H9 (cell line): ENCODE measurements at regions not wholly inside any gene's neighbourhood (a gene's known extent, or its start where the extent isn't known, plus 50 kb on each side); places are given as distances from the start of the nearest gene placed in this dataset.

Experiments
- DNase-seq: peaks from one replicate; pipeline ENCODE4 v3.0.0-alpha.2; 2017
- H2AFZ ChIP-seq: one replicate; pipeline ENCODE4 v1.6.1; 2013; ENCODE audit warnings: mild to moderate bottlenecking, low read length, control low read depth, moderate library complexity
- H2AK5ac ChIP-seq: 2 replicates; pipeline ENCODE4 v1.6.1; 2013; ENCODE audit warnings: low read length, control low read depth, mixed read lengths; ENCODE audit not compliant: insufficient read length
- H2BK120ac ChIP-seq: one replicate; pipeline ENCODE4 v1.6.1; 2013; ENCODE audit warnings: low read depth, mild to moderate bottlenecking, low read length, control low read depth, inconsistent platforms; ENCODE audit not compliant: poor library complexity, severe bottlenecking
- H2BK12ac ChIP-seq: 2 replicates; pipeline ENCODE4 v1.6.1; 2013; ENCODE audit warnings: low read length, control low read depth, mixed read lengths, low read depth; ENCODE audit not compliant: insufficient read length
- H2BK15ac ChIP-seq: 2 replicates; pipeline ENCODE4 v1.6.1; 2013; ENCODE audit warnings: low read depth, low read length, control low read depth
- H2BK20ac ChIP-seq: one replicate; pipeline ENCODE4 v1.6.1; 2013; ENCODE audit warnings: low read depth, mild to moderate bottlenecking, low read length, control low read depth, inconsistent platforms; ENCODE audit not compliant: poor library complexity, severe bottlenecking
- H2BK5ac ChIP-seq: 2 replicates; pipeline ENCODE4 v1.6.1; 2013; ENCODE audit warnings: low read length, control low read depth, mixed read lengths; ENCODE audit not compliant: insufficient read length
- H3K14ac ChIP-seq: 2 replicates; pipeline ENCODE4 v1.6.1; 2013; ENCODE audit warnings: low read length, control low read depth; ENCODE audit not compliant: insufficient read depth
- H3K18ac ChIP-seq: 2 replicates; pipeline ENCODE4 v1.6.1; 2013; ENCODE audit warnings: low read depth, mild to moderate bottlenecking, mixed read lengths, low read length, control low read depth; ENCODE audit not compliant: insufficient read length
- H3K23ac ChIP-seq: 2 replicates; pipeline ENCODE4 v1.6.1; 2013; ENCODE audit warnings: low read length, control low read depth, mixed read lengths, low read depth; ENCODE audit not compliant: insufficient read length
- H3K23me2 ChIP-seq: 2 replicates; pipeline ENCODE4 v1.6.1; 2013; ENCODE audit warnings: low read depth, mild to moderate bottlenecking, mixed read lengths, low read length, control low read depth; ENCODE audit not compliant: insufficient read length, poor library complexity, severe bottlenecking
- H3K27ac ChIP-seq: 2 replicates; pipeline ENCODE4 v1.5.1; 2013; ENCODE audit warnings: low read length, control low read depth, mixed read lengths, low read depth; ENCODE audit not compliant: insufficient read length
- H3K27me3 ChIP-seq: 2 replicates; pipeline ENCODE4 v1.6.1; 2013; ENCODE audit warnings: low read length, control low read depth, inconsistent platforms; ENCODE audit not compliant: insufficient read depth
- H3K4ac ChIP-seq: 2 replicates; pipeline ENCODE4 v1.6.1; 2013; ENCODE audit warnings: low read depth, mild to moderate bottlenecking, control low read depth, inconsistent platforms, low read length, moderate library complexity
- H3K4me1 ChIP-seq: 2 replicates; pipeline ENCODE4 v1.6.1; 2013; ENCODE audit warnings: low read length, control low read depth, inconsistent platforms; ENCODE audit not compliant: insufficient read depth
- H3K4me2 ChIP-seq: 2 replicates; pipeline ENCODE4 v1.6.1; 2013; ENCODE audit warnings: low read length, control low read depth, mixed read lengths; ENCODE audit not compliant: insufficient read length, insufficient read depth
- H3K56ac ChIP-seq: 2 replicates; pipeline ENCODE4 v1.6.1; 2013; ENCODE audit warnings: low read depth, mild to moderate bottlenecking, mixed read lengths, low read length, control low read depth; ENCODE audit not compliant: insufficient read length
- H3K79me1 ChIP-seq: 2 replicates; pipeline ENCODE4 v1.6.1; 2013; ENCODE audit warnings: low read depth, mild to moderate bottlenecking, moderate library complexity, low read length, control low read depth, inconsistent platforms; ENCODE audit not compliant: insufficient read depth, poor library complexity, severe bottlenecking
- H3K79me2 ChIP-seq: 2 replicates; pipeline ENCODE4 v1.6.1; 2013; ENCODE audit warnings: low read length, control low read depth, inconsistent platforms; ENCODE audit not compliant: insufficient read depth
- H3K9ac ChIP-seq: 2 replicates; pipeline ENCODE4 v1.6.1; 2013; ENCODE audit warnings: low read length, control low read depth, mixed read lengths; ENCODE audit not compliant: insufficient read length; ENCODE audit errors: extremely low read depth
- H3K9me3 ChIP-seq: one replicate; pipeline ENCODE4 v1.6.1; 2013; ENCODE audit warnings: low read depth, low read length, inconsistent platforms; ENCODE audit not compliant: control insufficient read depth
- H3T11ph ChIP-seq: one replicate; pipeline ENCODE4 v1.6.1; 2013; ENCODE audit warnings: mild to moderate bottlenecking, low read length, control low read depth, inconsistent platforms
- H4K20me1 ChIP-seq: one replicate; pipeline ENCODE4 v1.6.1; 2013; ENCODE audit not compliant: control insufficient read depth, insufficient read length, insufficient read depth
- H4K5ac ChIP-seq: 2 replicates; pipeline ENCODE4 v1.6.1; 2013; ENCODE audit warnings: low read depth, mild to moderate bottlenecking, mixed read lengths, low read length, control low read depth; ENCODE audit not compliant: insufficient read length
- H4K8ac ChIP-seq: replicated peaks from 2 replicates; pipeline ENCODE4 v1.6.1; 2013; ENCODE audit warnings: low read length, control low read depth, mixed read lengths, low read depth; ENCODE audit not compliant: insufficient read length
- H4K91ac ChIP-seq: 2 replicates; pipeline ENCODE4 v1.6.1; 2013; ENCODE audit warnings: low read depth, mild to moderate bottlenecking, moderate library complexity, mixed read lengths, low read length, control low read depth; ENCODE audit not compliant: insufficient read length
- H3K27ac Mint-ChIP-seq, 3 experiments: 2 replicates in 2 of 3; 3 replicates in 1 of 3; pipeline ENCODE4 v1.8.0; 2020 to 2021; ENCODE audit warnings: mixed read lengths in 3 of 3, mild to moderate bottlenecking in 1 of 3, moderate library complexity in 1 of 3
- H3K27me3 Mint-ChIP-seq: 2 replicates; pipeline ENCODE4 v1.8.0; 2021; ENCODE audit warnings: low read depth, mild to moderate bottlenecking, moderate library complexity, mixed read lengths
- H3K36me3 Mint-ChIP-seq, 3 experiments: 2 replicates in 2 of 3; 3 replicates in 1 of 3; pipeline ENCODE4 v1.8.0; 2020 to 2021; ENCODE audit warnings: low read depth in 3 of 3, mixed read lengths in 3 of 3; ENCODE audit not compliant: insufficient read depth in 1 of 3
- H3K4me1 Mint-ChIP-seq, 2 experiments: 2 replicates each; pipeline ENCODE4 v1.8.0; 2020; ENCODE audit warnings: mixed read lengths in 2 of 2
- H3K4me3 Mint-ChIP-seq, 2 experiments: 2 replicates in 1 of 2; 3 replicates in 1 of 2; pipeline ENCODE4 v1.8.0; 2020 to 2021; ENCODE audit warnings: mild to moderate bottlenecking in 2 of 2, mixed read lengths in 2 of 2, moderate library complexity in 1 of 2
- H3K9me3 Mint-ChIP-seq, 2 experiments: 2 replicates in 1 of 2; 3 replicates in 1 of 2; pipeline ENCODE4 v1.8.0; 2020; ENCODE audit warnings: mild to moderate bottlenecking in 2 of 2, mixed read lengths in 2 of 2, moderate library complexity in 1 of 2
- CTCF ChIP-seq: fragments of 200-600 bp; sonication (generic); conservative IDR thresholded peaks from 3 replicates; pipeline ENCODE4 v1.8.0; 2021; ENCODE audit warnings: antibody characterized with exemption, mild to moderate bottlenecking
- WGBS: extraction: QIAGEN DNeasy Blood & Tissue Kit; methylation state at CpG from one replicate; pipeline ENCODE4 v1.1.7; 2013; ENCODE audit warnings: missing lambda C conversion rate, low lambda C conversion rate, mixed read lengths; ENCODE audit not compliant: insufficient read length; ENCODE audit errors: extremely low coverage; 5-methylcytosine and 5-hydroxymethylcytosine counted together

GRCh38 chr10:128364631-128365030, 238.4 kb upstream of the MKI67 start:
- Histone ChIP-seq H3K23ac (no peak overlapping the region), H2BK20ac (no peak overlapping the region), H3K4me2 (no peak overlapping the region), H3K9me3 (no peaks in the 10 kb centered on the region), H4K20me1 (no peaks in the 10 kb centered on the region), H3K23me2 (peaks cover 2% of the 10 kb centered on the region), H2BK12ac (no peak overlapping the region), H2BK5ac (no peak overlapping the region), H3K4ac (no peak overlapping the region), H3K27me3 (no peaks in the 10 kb centered on the region), H3K79me1 (no peaks in the 10 kb centered on the region), H3T11ph (no peak overlapping the region), H3K9ac (no peak overlapping the region), H3K79me2 (no peaks in the 10 kb centered on the region), H3K18ac (no peak overlapping the region), H4K91ac (no peak overlapping the region), H3K4me1 (no peaks in the 10 kb centered on the region), H3K14ac (no peak overlapping the region), H2AK5ac (no peak overlapping the region), H3K56ac (no peak overlapping the region), H3K27ac (no peak overlapping the region), H2BK15ac (no peak overlapping the region), H4K5ac (no peak overlapping the region), H4K8ac (no peak overlapping the region), H2AFZ (no peak overlapping the region), H2BK120ac (no peak overlapping the region)
- H3K27ac Mint-ChIP-seq = no peak overlapping the region
- TF ChIP-seq CTCF = no peak
- H3K9me3 Mint-ChIP-seq = peaks cover 2 to 11% of the 10 kb centered on the region in 2 experiments; a peak in 4 of 5 replicates
- no peak overlapping the region for H3K4me3 Mint-ChIP-seq
- no peaks in the 10 kb centered on the region for H3K4me1 Mint-ChIP-seq
- DNase-seq = no peak
- H3K36me3 Mint-ChIP-seq = peaks cover 0 to 4% (median 0%) of the 10 kb centered on the region in 3 experiments; a peak in 2 of 7 replicates
- peaks cover 14% of the 10 kb centered on the region for H3K27me3 Mint-ChIP-seq
- WGBS = no CpG with 5 or more reads among the region's 3 CpGs
